ENCODE measurements at regions not wholly inside any gene's neighbourhood (a gene's known extent, or its start where the extent isn't known, plus 50 kb on each side); places are given as distances from the start of the nearest gene placed in this dataset.

DNA sequence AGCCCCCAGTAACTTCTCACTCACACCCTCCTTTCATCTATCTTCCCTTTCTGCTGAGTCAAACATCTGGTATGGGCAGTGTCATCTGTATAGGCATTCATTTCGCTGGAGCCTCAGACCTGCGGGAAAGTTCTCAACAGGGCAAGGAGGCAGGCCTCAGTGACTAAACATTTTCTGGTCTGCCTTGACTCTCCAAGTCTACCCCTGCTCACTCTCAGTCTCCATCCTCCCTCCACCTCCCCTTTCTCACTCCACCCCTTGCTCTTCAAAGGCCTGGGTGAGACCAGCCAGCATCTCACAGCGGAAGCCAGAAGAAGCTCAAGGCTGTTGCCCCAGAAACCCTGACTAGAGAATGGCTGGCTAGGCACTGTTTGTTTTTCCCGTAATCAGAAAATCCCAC is 105.0 kb upstream of the BEND6 start:
- TF ChIP-seq, protein P1, sequence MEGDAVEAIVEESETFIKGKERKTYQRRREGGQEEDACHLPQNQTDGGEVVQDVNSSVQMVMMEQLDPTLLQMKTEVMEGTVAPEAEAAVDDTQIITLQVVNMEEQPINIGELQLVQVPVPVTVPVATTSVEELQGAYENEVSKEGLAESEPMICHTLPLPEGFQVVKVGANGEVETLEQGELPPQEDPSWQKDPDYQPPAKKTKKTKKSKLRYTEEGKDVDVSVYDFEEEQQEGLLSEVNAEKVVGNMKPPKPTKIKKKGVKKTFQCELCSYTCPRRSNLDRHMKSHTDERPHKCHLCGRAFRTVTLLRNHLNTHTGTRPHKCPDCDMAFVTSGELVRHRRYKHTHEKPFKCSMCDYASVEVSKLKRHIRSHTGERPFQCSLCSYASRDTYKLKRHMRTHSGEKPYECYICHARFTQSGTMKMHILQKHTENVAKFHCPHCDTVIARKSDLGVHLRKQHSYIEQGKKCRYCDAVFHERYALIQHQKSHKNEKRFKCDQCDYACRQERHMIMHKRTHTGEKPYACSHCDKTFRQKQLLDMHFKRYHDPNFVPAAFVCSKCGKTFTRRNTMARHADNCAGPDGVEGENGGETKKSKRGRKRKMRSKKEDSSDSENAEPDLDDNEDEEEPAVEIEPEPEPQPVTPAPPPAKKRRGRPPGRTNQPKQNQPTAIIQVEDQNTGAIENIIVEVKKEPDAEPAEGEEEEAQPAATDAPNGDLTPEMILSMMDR (IDR thresholded peaks at IDR 0.05; ENCODE audit: insufficient read depth, low read length, poor library complexity, severe bottlenecking): no peak
- TF ChIP-seq EZH2phosphoT487 (conservative IDR thresholded peaks at IDR 0.05; ENCODE audit: low read length): no peak
